PC-3 (cell line): ENCODE measurements at regions not wholly inside any gene's neighbourhood (a gene's known extent, or its start where the extent isn't known, plus 50 kb on each side); places are given as distances from the start of the nearest gene placed in this dataset.

Source experiments
- EZH2 ChIP-seq: fragments of 300-600 bp; sonication (generic); IDR thresholded peaks from one replicate; pipeline ENCODE4 v1.6.1; 2017; ENCODE audit warnings: antibody characterized with exemption, mild to moderate bottlenecking, low read length; ENCODE audit not compliant: unreplicated experiment
- EZH2phosphoT487 ChIP-seq: fragments of 300-600 bp; sonication (generic); IDR thresholded peaks from 2 replicates; pipeline ENCODE4 v1.6.1; 2018; ENCODE audit warnings: mild to moderate bottlenecking, antibody characterized with exemption, low read length, borderline replicate concordance
- TF ChIP-seq, protein P1 (sequence below): fragments of 300-600 bp; sonication (generic); conservative IDR thresholded peaks from 2 replicates; pipeline ENCODE4 v1.5.1; 2017; ENCODE audit warnings: antibody characterized with exemption, low read depth, mild to moderate bottlenecking, low read length

DNA sequence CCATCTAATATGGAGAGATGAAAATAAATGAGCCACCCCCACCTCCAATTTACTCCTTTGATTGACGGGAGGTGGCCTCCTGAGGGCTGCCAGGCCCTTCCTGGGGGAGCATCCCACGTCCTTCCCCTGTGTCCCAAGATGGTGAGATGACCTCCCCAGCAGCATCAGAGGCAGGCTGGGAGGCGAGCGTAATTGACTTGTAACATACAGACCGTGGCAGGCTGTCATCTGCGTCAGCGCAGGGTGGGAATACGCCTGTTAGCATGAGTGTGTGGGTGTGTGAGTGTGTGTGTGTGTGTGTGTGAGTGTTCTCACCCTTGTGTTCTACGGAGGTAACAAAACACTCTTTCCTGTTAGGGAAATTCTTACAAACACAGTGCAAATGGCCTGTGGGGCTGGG, 156.9 kb upstream of the CIBAR2 start:
- TF ChIP-seq, protein P1, sequence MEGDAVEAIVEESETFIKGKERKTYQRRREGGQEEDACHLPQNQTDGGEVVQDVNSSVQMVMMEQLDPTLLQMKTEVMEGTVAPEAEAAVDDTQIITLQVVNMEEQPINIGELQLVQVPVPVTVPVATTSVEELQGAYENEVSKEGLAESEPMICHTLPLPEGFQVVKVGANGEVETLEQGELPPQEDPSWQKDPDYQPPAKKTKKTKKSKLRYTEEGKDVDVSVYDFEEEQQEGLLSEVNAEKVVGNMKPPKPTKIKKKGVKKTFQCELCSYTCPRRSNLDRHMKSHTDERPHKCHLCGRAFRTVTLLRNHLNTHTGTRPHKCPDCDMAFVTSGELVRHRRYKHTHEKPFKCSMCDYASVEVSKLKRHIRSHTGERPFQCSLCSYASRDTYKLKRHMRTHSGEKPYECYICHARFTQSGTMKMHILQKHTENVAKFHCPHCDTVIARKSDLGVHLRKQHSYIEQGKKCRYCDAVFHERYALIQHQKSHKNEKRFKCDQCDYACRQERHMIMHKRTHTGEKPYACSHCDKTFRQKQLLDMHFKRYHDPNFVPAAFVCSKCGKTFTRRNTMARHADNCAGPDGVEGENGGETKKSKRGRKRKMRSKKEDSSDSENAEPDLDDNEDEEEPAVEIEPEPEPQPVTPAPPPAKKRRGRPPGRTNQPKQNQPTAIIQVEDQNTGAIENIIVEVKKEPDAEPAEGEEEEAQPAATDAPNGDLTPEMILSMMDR = no peak
- no peak for TF ChIP-seq EZH2
- TF ChIP-seq EZH2phosphoT487 = no peak
